Right lobe of liver (tissue), 6 donors: ENCODE measurements at regions not wholly inside any gene's neighbourhood (a gene's known extent, or its start where the extent isn't known, plus 50 kb on each side); places are given as distances from the start of the nearest gene placed in this dataset.

Experiments
- ATAC-seq, 4 donors: fragments of 200-7000 bp; cut with Tn5 transposase; one replicate each; pipeline ENCODE4 v1.9.1; 2020; ENCODE audit warnings: mild to moderate bottlenecking in 4 of 4, moderate library complexity in 4 of 4
- DNase-seq, 3 donors: peaks; one replicate each; pipeline ENCODE4 v3.0.0-alpha.2; 2020
- H3K27ac ChIP-seq, 3 donors: fragments of 200-600 bp; one replicate each; pipeline ENCODE4 v1.8.0; 2022
- H3K27me3 ChIP-seq, 2 donors: fragments of 200-600 bp; one replicate each; pipeline ENCODE4 v1.8.0; 2022
- H3K36me3 ChIP-seq, 4 donors: fragments of 200-600 bp; sonication (generic) in 1 of 4; one replicate each; pipeline versions ENCODE4 v1.5.1 to v1.8.0; 2017 to 2022; ENCODE audit warnings: control low read depth in 1 of 4
- H3K4me1 ChIP-seq, 4 donors: fragments of 200-600 bp; sonication (generic) in 1 of 4; one replicate each; pipeline versions ENCODE4 v1.5.1 to v1.8.0; 2017 to 2022; ENCODE audit warnings: control low read depth in 1 of 4
- H3K4me3 ChIP-seq, 3 donors: fragments of 200-600 bp; one replicate each; pipeline ENCODE4 v1.8.0; 2022
- H3K9me3 ChIP-seq, 4 donors: fragments of 200-600 bp; sonication (generic) in 1 of 4; one replicate each; pipeline versions ENCODE4 v1.5.1 to v1.8.0; 2017 to 2022; ENCODE audit warnings: control low read depth in 1 of 4
- CTCF ChIP-seq, 4 donors: fragments of 200-600 bp in 3 of 4; fragments of 450-650 bp in 1 of 4; IDR thresholded peaks; one replicate each; pipeline versions ENCODE4 v1.5.1 to v1.8.0; 2016 to 2022; ENCODE audit warnings: antibody characterized with exemption in 4 of 4, mild to moderate bottlenecking in 2 of 4
- POLR2A ChIP-seq: fragments of 450-650 bp; IDR thresholded peaks from one replicate; pipeline ENCODE4 v1.6.1; 2017; ENCODE audit warnings: antibody characterized with exemption, mild to moderate bottlenecking
- WGBS: methylation state at CpG from one replicate; pipeline ENCODE4 v1.1.6; 2018; ENCODE audit warnings: low coverage, low lambda C conversion rate; ENCODE audit not compliant: insufficient coverage; ENCODE audit errors: missing lambda C conversion rate; 5-methylcytosine and 5-hydroxymethylcytosine counted together
- intact Hi-C, 2 donors: fragments of 100-400 bp; cut with DNase I; formaldehyde crosslinking; loops; one replicate each; pipeline versions ENCODE4 v1.11.2 to v1.14.1; 2022
- donor health status: DM: no; HTN: yes; CAD: no.
- donor health status: DM: no; HTN: no; CAD: no.
- donor health status: DM: no; HTN: no; CAD: no.
- donor health status: DM: no; HTN: yes; CAD: no.
- donor health status: DM: no; HTN: yes; CAD: no.

- no peak overlapping the region for H3K4me3 ChIP-seq
- no peak for ATAC-seq
- H3K36me3 ChIP-seq, result no peaks in the 10 kb centered on the region
- no peaks in the 10 kb centered on the region for H3K4me1 ChIP-seq
- H3K27ac ChIP-seq, result no peak overlapping the region
- H3K27me3 ChIP-seq, result no peaks in the 10 kb centered on the region
- no peaks in the 10 kb centered on the region for H3K9me3 ChIP-seq
- intact Hi-C loops, result no loop called here
- no peak for DNase-seq
- no peak for TF ChIP-seq POLR2A
- TF ChIP-seq CTCF (IDR thresholded peaks at IDR 0.05), result no peak
These were observed 554.1 kb downstream of the DACH1 start for GRCh38 chr13:71312923-71313322.

GRCh38 chr13:71309905-71310304 is 557.1 kb downstream of the DACH1 start:
- Histone ChIP-seq H3K36me3 (no peaks in the 10 kb centered on the region), H3K9me3 (no peaks in the 10 kb centered on the region), H3K27ac (no peak overlapping the region), H3K27me3 (no peaks in the 10 kb centered on the region), H3K4me1 (no peaks in the 10 kb centered on the region), H3K4me3 (no peak overlapping the region)
- DNase-seq, result no peak
- no peak for ATAC-seq
- WGBS, result 52% methylated on average over 4 of the region's 4 CpGs
- intact Hi-C loops, result no loop called here
- no peak for TF ChIP-seq POLR2A
- TF ChIP-seq CTCF (IDR thresholded peaks at IDR 0.05), result no peak

- Histone ChIP-seq H3K9me3 (no peaks in the 10 kb centered on the region), H3K27ac (no peak overlapping the region), H3K4me1 (no peaks in the 10 kb centered on the region), H3K36me3 (no peaks in the 10 kb centered on the region), H3K27me3 (peaks cover 0 to 1% of the 10 kb centered on the region in 2 donors), H3K4me3 (no peak overlapping the region)
- DNase-seq (no peak), ATAC-seq (no peak)
- intact Hi-C loops, result no loop called here
- no peak for TF ChIP-seq POLR2A
- no peak for TF ChIP-seq CTCF (IDR thresholded peaks at IDR 0.05)
- 11% methylated on average over 1 of the region's 1 CpG for WGBS
These were observed 560.2 kb downstream of the DACH1 start for GRCh38 chr13:71306821-71307220.

GRCh38 chr13:71304861-71305260 is 562.1 kb downstream of the DACH1 start:
- 40% methylated on average over 3 of the region's 3 CpGs for WGBS
- TF ChIP-seq CTCF (IDR thresholded peaks at IDR 0.05) (no peak), POLR2A (no peak)
- H3K9me3 ChIP-seq, result no peaks in the 10 kb centered on the region
- no peak overlapping the region for H3K4me3 ChIP-seq
- peaks cover 0 to 3% of the 10 kb centered on the region in 2 donors for H3K27me3 ChIP-seq
- no peak for ATAC-seq
- H3K27ac ChIP-seq, result no peak overlapping the region
- H3K4me1 ChIP-seq, result no peaks in the 10 kb centered on the region
- no peaks in the 10 kb centered on the region for H3K36me3 ChIP-seq
- intact Hi-C loops, result no loop called here
- no peak for DNase-seq

GRCh38 chr13:71303144-71303543 is 563.9 kb downstream of the DACH1 start:
- Histone ChIP-seq H3K27me3 (peaks cover 0 to 3% of the 10 kb centered on the region in 2 donors), H3K27ac (no peak overlapping the region), H3K4me1 (no peaks in the 10 kb centered on the region), H3K4me3 (no peak overlapping the region), H3K36me3 (no peaks in the 10 kb centered on the region), H3K9me3 (no peaks in the 10 kb centered on the region)
- ATAC-seq (no peak), DNase-seq (no peak)
- intact Hi-C loops, result no loop called here
- TF ChIP-seq POLR2A (no peak), CTCF (IDR thresholded peaks at IDR 0.05) (peak in 1 of 4 donors; percentile 5)
- WGBS, result 38% methylated on average over 2 of the region's 3 CpGs
